MCF 10A (cell line): ENCODE measurements at regions not wholly inside any gene's neighbourhood (a gene's known extent, or its start where the extent isn't known, plus 50 kb on each side); places are given as distances from the start of the nearest gene placed in this dataset.

Source experiments
- BruUV-seq: library from RNA; stranded (reverse); fragments of 400-500 nt; replicated peaks from 2 replicates; lab custom pipeline; 2021; lab: Mats Ljungman, UMichigan
- CTCF ChIA-PET: fragments of 300-600 bp; sonication (Branson Sonifier 250); formaldehyde crosslinking; extraction: SDS; loops from one replicate; lab custom pipeline; 2021; ENCODE audit warnings: antibody characterized with exemption, inconsistent platforms; lab: Yijun Ruan, JAX
- POLR2A ChIA-PET: fragments of 300-600, 350-650 bp; sonication (Branson Sonifier 250); formaldehyde crosslinking; extraction: SDS; loops from one replicate; lab custom pipeline; 2020; ENCODE audit warnings: antibody characterized with exemption, inconsistent platforms; lab: Yijun Ruan, JAX
- DNase-seq: peaks from one replicate; pipeline ENCODE4 v3.0.0-alpha.2; 2018; ENCODE audit not compliant: unreplicated experiment
- H3K27ac Mint-ChIP-seq: one replicate; pipeline ENCODE4 v1.8.0; 2022; ENCODE audit warnings: mild to moderate bottlenecking, low read depth, mixed read lengths; ENCODE audit not compliant: unreplicated experiment
- H3K27me3 Mint-ChIP-seq: one replicate; pipeline ENCODE4 v1.8.0; 2022; ENCODE audit warnings: mixed read lengths; ENCODE audit not compliant: insufficient read depth, unreplicated experiment
- H3K36me3 Mint-ChIP-seq: one replicate; pipeline ENCODE4 v1.8.0; 2022; ENCODE audit warnings: mild to moderate bottlenecking, moderate library complexity, mixed read lengths; ENCODE audit not compliant: insufficient read depth, unreplicated experiment
- H3K4me1 Mint-ChIP-seq: one replicate; pipeline ENCODE4 v1.8.0; 2022; ENCODE audit warnings: mixed read lengths; ENCODE audit not compliant: insufficient read depth, unreplicated experiment
- H3K4me3 Mint-ChIP-seq: one replicate; pipeline ENCODE4 v1.8.0; 2022; ENCODE audit warnings: mild to moderate bottlenecking, moderate library complexity, mixed read lengths; ENCODE audit not compliant: unreplicated experiment
- H3K9me3 Mint-ChIP-seq: one replicate; pipeline ENCODE4 v1.8.0; 2022; ENCODE audit warnings: mixed read lengths; ENCODE audit not compliant: unreplicated experiment
- intact Hi-C: fragments of 100-400 bp; cut with micrococcal nuclease; formaldehyde crosslinking; loops from 2 replicates; pipeline ENCODE4 v1.14.1; 2022
- TF ChIP-seq, protein P1 (sequence below): fragments of 200-600 bp; IDR thresholded peaks from one replicate; pipeline ENCODE4 v1.8.0; 2022; ENCODE audit warnings: antibody characterized with exemption, mild to moderate bottlenecking; ENCODE audit not compliant: unreplicated experiment

DNA sequence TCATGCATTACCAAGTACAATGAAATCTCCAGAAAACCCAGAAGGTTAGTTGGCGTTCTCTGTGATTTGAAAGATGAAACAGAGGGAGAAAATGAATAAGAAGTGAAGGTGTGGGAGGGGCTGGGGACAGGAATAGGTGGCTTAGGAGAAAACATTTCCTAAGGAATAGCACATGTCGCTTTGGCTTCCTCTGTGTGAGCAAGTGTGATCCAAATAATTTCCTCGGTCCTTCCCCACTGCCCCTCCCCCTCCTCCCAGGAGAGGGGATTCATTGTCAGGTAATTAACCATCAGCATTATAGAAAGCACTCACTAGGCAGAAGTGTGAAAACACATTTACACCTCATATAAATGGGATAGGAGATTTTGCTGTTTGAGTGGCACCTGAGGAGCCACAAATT, 105.5 kb downstream of the NUF2 start:
- Mint-ChIP-seq H3K27me3 (peaks cover 11% of the 10 kb centered on the region), H3K27ac (no peak overlapping the region), H3K9me3 (peaks cover 3% of the 10 kb centered on the region), H3K4me3 (no peak overlapping the region), H3K36me3 (no peaks in the 10 kb centered on the region), H3K4me1 (no peaks in the 10 kb centered on the region)
- TF ChIP-seq, protein P1, sequence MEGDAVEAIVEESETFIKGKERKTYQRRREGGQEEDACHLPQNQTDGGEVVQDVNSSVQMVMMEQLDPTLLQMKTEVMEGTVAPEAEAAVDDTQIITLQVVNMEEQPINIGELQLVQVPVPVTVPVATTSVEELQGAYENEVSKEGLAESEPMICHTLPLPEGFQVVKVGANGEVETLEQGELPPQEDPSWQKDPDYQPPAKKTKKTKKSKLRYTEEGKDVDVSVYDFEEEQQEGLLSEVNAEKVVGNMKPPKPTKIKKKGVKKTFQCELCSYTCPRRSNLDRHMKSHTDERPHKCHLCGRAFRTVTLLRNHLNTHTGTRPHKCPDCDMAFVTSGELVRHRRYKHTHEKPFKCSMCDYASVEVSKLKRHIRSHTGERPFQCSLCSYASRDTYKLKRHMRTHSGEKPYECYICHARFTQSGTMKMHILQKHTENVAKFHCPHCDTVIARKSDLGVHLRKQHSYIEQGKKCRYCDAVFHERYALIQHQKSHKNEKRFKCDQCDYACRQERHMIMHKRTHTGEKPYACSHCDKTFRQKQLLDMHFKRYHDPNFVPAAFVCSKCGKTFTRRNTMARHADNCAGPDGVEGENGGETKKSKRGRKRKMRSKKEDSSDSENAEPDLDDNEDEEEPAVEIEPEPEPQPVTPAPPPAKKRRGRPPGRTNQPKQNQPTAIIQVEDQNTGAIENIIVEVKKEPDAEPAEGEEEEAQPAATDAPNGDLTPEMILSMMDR = no peak
- intact Hi-C loops = no loop called here
- CTCF ChIA-PET = no interaction called here
- no TSS peak for BruUV-seq
- POLR2A ChIA-PET = no interaction called here
- no peak for DNase-seq

DNA sequence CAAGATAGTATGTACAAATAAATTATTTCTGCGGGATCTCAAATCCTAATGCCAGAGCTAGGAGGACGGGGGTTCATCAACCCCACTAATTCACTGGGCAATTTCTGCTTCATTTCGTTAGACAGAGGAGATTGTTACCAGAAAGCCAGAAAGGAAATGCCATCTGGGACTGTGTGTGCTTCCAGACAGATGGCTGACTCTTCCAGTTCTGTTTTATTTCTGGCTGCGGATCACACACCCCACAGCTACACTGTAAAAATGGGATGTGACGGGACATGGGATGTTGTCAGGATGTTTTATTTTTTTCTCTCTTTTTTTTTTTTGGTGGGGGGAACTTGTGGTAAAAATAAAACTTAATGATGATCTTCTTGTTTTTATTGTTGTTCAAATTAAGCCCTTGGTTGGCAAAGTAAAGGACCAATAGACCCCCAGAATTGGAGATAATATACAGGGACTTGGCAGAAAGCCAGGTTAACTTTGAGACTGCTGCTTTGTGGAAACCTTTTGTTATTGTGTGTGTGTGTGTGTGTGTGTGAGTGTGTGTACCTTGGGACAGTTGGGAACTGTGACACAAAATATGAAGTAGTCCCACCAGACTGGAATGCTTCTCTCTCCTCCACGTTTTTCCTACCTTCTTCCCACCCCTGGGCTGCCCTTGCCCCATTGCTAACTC, 114.5 kb downstream of the NUF2 start:
- no peak overlapping the region for H3K4me3 Mint-ChIP-seq

DNA sequence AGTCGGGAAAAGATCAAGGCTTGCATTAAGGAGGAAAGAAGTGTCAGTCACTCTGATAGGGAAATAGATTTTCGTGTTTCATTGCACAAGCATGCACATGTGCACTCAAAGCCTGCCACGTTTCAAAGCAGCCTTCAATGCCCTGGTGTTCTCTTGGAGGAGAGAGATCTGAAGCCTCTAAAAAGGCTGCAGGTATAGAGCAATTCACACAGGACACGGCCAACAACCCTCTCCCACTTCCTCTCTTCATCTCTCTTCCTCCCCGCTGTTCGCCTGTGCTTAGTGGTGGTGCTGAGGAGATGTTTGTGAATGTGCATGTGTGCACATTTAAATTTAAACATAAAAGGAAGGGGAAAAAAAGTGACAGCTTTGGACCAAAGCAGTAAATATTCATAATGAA, 117.7 kb downstream of the NUF2 start:
- Mint-ChIP-seq H3K4me1 (no peaks in the 10 kb centered on the region), H3K27me3 (peaks cover 13% of the 10 kb centered on the region), H3K36me3 (no peaks in the 10 kb centered on the region), H3K4me3 (no peak overlapping the region), H3K9me3 (no peaks in the 10 kb centered on the region), H3K27ac (no peak overlapping the region)
- POLR2A ChIA-PET = interaction anchor here (1.0 kb wide), 1 partner anchor 11 kb away, joined by 4 read pairs; no protein-coding TSS in a partner anchor
- CTCF ChIA-PET = interaction anchor here (1.2 kb wide), 1 partner anchor 29 kb away, joined by 3 read pairs; no protein-coding TSS in a partner anchor
- intact Hi-C loops = no loop called here
- TF ChIP-seq, protein P1 = no peak
- BruUV-seq = no TSS peak
- DNase-seq = no peak

More for the DNA sequence above, 114.5 kb downstream of the NUF2 start:
- H3K27ac Mint-ChIP-seq = no peak overlapping the region
- DNase-seq = no peak
- peaks cover 8% of the 10 kb centered on the region for H3K9me3 Mint-ChIP-seq
- TF ChIP-seq, protein P1 = no peak
- ChIA-PET POLR2A (no interaction called here), CTCF (interaction anchor here (0.8 kb wide), 1 partner anchor 20 kb away, joined by 4 read pairs; no protein-coding TSS in a partner anchor)
- H3K36me3 Mint-ChIP-seq = no peaks in the 10 kb centered on the region
- no TSS peak for BruUV-seq
- no peaks in the 10 kb centered on the region for H3K4me1 Mint-ChIP-seq
- intact Hi-C loops = no loop called here
- peaks cover 13% of the 10 kb centered on the region for H3K27me3 Mint-ChIP-seq

DNA sequence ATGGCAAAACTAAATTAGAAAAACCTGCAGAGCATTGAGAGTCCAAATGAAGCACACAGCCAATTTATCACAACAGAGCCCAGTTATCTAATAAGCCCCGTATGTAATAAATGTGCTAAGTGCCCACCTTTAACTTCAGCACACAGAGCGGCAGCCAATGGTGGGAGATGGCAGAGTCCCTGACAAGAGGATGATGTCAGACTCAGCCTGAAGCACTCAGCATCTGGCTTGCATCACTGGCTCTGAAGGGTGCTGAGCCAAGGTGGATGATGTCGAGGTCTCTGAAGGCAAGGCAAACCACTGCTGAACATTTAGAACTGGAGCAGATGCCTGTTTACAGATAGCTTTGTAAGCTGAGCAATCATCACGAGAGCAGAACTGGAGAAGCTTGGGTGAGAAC, 118.3 kb downstream of the NUF2 start:
- no peak for DNase-seq
- Mint-ChIP-seq H3K36me3 (no peaks in the 10 kb centered on the region), H3K27me3 (peaks cover 13% of the 10 kb centered on the region), H3K9me3 (no peaks in the 10 kb centered on the region), H3K4me1 (no peaks in the 10 kb centered on the region), H3K4me3 (no peak overlapping the region), H3K27ac (no peak overlapping the region)
- no TSS peak for BruUV-seq
- TF ChIP-seq, protein P1 = no peak
- intact Hi-C loops = loop anchor here (2.0 kb wide), 1 partner anchor 19 kb away; no protein-coding TSS in a partner anchor
- CTCF ChIA-PET = interaction anchor here (1.2 kb wide), 1 partner anchor 30 kb away, joined by 3 read pairs; no protein-coding TSS in a partner anchor
- POLR2A ChIA-PET = no interaction called here
